ENCODE measurements at regions not wholly inside any gene's neighbourhood (a gene's known extent, or its start where the extent isn't known, plus 50 kb on each side); places are given as distances from the start of the nearest gene placed in this dataset.

DNA sequence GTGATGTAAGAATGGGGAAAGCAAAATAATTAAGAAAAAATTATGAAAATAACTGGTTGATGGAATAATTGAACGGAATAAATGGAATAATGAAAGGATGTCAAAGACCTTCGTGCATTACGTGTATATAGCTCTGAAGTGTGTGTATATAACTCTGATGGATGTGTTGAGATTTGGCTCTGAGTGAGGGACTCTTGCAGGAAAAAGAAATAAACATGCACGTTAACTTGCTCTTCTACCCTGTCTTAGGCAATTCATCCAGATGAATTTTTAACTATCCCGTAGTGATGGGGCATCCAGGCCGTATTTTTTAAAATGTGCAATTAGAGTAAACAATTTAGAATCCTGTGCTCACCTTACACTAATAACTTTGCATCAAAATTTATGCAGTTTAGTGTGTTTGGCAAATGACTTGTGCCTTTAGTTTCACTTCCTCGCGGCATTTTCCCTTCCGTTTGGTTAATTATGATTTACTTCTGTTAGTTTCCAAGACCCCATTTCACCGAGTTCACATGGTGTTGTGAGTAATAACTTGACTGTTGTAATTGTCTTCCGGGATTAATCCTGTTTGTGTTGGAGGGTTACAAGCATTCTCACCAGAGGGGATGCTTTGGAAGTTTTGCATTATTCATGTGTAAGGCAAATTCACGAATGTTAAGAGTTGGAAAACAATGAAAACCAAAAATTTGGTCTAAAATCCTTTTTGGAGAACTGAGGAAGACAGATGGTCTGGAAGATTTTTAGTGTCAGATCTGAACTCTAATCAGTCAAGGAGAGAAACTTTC lies 256.5 kb upstream of the FAT1 start:
- Histone ChIP-seq H3K36me3 (no peaks in the 10 kb centered on the region), H3K9me3 (no peaks in the 10 kb centered on the region), H3K4me1 (peaks cover 0 to 13% (median 0%) of the 10 kb centered on the region in 3 donors), H3K4me3 (peak overlapping the region in 1 of 2 donors; percentile 0), H3K27me3 (no peaks in the 10 kb centered on the region), H3K27ac (no peak overlapping the region)
- TF ChIP-seq POLR2A (IDR thresholded peaks at IDR 0.05) (no peak), EP300 (IDR thresholded peaks at IDR 0.05) (no peak), POLR2AphosphoS5 (IDR thresholded peaks at IDR 0.05) (no peak)
- TF ChIP-seq, protein P1, sequence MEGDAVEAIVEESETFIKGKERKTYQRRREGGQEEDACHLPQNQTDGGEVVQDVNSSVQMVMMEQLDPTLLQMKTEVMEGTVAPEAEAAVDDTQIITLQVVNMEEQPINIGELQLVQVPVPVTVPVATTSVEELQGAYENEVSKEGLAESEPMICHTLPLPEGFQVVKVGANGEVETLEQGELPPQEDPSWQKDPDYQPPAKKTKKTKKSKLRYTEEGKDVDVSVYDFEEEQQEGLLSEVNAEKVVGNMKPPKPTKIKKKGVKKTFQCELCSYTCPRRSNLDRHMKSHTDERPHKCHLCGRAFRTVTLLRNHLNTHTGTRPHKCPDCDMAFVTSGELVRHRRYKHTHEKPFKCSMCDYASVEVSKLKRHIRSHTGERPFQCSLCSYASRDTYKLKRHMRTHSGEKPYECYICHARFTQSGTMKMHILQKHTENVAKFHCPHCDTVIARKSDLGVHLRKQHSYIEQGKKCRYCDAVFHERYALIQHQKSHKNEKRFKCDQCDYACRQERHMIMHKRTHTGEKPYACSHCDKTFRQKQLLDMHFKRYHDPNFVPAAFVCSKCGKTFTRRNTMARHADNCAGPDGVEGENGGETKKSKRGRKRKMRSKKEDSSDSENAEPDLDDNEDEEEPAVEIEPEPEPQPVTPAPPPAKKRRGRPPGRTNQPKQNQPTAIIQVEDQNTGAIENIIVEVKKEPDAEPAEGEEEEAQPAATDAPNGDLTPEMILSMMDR (IDR thresholded peaks at IDR 0.05): no peak
- 10 to 24% methylated on average over 12 of the region's 12 CpGs for WGBS, 2 donors (ENCODE audit: low coverage in 1 of 2)
- no peak for ATAC-seq

DNA sequence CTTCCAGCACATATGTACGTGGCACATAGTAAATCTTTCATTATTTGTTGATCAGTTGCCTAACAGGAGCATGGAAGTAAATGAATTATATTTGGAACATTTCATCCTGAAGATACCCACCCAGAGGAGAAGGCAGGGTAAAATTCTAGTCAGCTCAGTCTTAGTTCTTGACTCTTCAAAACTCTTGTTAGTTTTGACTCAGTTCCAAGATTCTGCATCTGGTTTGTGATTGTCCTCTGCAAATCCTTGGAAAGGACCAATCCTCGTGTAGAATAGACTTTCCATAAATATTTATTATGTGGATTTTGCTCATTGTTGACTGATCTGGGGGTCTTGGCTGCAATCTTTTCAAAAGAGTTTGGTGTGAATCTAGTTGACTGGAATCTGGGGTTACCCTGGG lies 257.5 kb upstream of the FAT1 start:
- H3K27me3 ChIP-seq: no peaks in the 10 kb centered on the region
- no peaks in the 10 kb centered on the region for H3K9me3 ChIP-seq
- H3K4me3 ChIP-seq: no peak overlapping the region
- H3K27ac ChIP-seq: no peak overlapping the region
- H3K36me3 ChIP-seq: no peaks in the 10 kb centered on the region
- WGBS, 2 donors (ENCODE audit: low coverage in 1 of 2): 63 to 72% methylated on average over 2 of the region's 2 CpGs
- ATAC-seq: no peak
- TF ChIP-seq EP300 (IDR thresholded peaks at IDR 0.05): no peak
- H3K4me1 ChIP-seq: peaks cover 0 to 13% (median 0%) of the 10 kb centered on the region in 3 donors

DNA sequence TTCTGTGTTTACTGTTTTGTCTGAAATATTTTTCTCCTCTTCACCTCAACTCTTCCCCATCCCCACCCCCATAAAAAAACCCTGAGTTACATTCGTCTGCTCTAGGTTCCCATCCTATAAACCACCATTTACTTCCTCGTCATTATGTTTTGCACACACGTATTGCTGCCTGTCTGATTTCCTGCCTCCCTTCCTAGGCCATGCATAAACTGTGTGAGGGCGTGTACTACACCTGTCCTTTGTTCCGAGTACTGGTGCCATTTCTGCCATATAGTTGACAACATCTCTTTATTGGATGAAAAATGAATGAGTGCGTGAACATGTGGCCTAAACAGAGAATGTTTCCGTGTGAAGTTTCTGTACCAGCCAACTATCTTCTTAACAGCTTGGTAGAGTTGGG lies 258.5 kb upstream of the FAT1 start:
- ATAC-seq: no peak
- Histone ChIP-seq H3K4me1 (peaks cover 0 to 13% (median 0%) of the 10 kb centered on the region in 3 donors), H3K27ac (no peak overlapping the region), H3K36me3 (no peaks in the 10 kb centered on the region), H3K4me3 (no peak overlapping the region), H3K27me3 (no peaks in the 10 kb centered on the region), H3K9me3 (no peaks in the 10 kb centered on the region)
- WGBS, 2 donors (ENCODE audit: low coverage in 1 of 2): 88 to 91% methylated on average over 5 to 7 of the region's 7 CpGs
- TF ChIP-seq, protein P1 (IDR thresholded peaks at IDR 0.05): no peak
- TF ChIP-seq POLR2A (IDR thresholded peaks at IDR 0.05) (no peak), EP300 (IDR thresholded peaks at IDR 0.05) (no peak), POLR2AphosphoS5 (IDR thresholded peaks at IDR 0.05) (no peak)

- TF ChIP-seq EP300 (IDR thresholded peaks at IDR 0.05) (no peak), POLR2AphosphoS5 (IDR thresholded peaks at IDR 0.05) (no peak), POLR2A (IDR thresholded peaks at IDR 0.05) (no peak)
- TF ChIP-seq, protein P1 (IDR thresholded peaks at IDR 0.05): no peak
- H3K27me3 ChIP-seq: no peaks in the 10 kb centered on the region
- no peak overlapping the region for H3K27ac ChIP-seq
- H3K4me3 ChIP-seq: no peak overlapping the region
- no peak for ATAC-seq
- WGBS, 2 donors (ENCODE audit: low coverage in 1 of 2): 81 to 91% methylated on average over 3 to 6 of the region's 7 CpGs
- peaks cover 0 to 13% (median 0%) of the 10 kb centered on the region in 3 donors for H3K4me1 ChIP-seq
- no peaks in the 10 kb centered on the region for H3K36me3 ChIP-seq
- no peaks in the 10 kb centered on the region for H3K9me3 ChIP-seq
Observed at GRCh38 chr4:186984105-186984644, 260.5 kb upstream of the FAT1 start.

- no peak overlapping the region for H3K27ac ChIP-seq
- H3K27me3 ChIP-seq: no peaks in the 10 kb centered on the region
- H3K4me1 ChIP-seq: no peaks in the 10 kb centered on the region
- WGBS, 2 donors (ENCODE audit: low coverage in 1 of 2): 47 to 48% methylated on average over 3 of the region's 3 CpGs
- H3K9me3 ChIP-seq: no peaks in the 10 kb centered on the region
- no peak overlapping the region for H3K4me3 ChIP-seq
- no peaks in the 10 kb centered on the region for H3K36me3 ChIP-seq
- no peak for ATAC-seq
- TF ChIP-seq POLR2AphosphoS5 (IDR thresholded peaks at IDR 0.05) (no peak), EP300 (IDR thresholded peaks at IDR 0.05) (no peak), POLR2A (IDR thresholded peaks at IDR 0.05) (no peak)
- TF ChIP-seq, protein P1 (IDR thresholded peaks at IDR 0.05): no peak
Observed at GRCh38 chr4:186999686-187000085, 276.0 kb upstream of the FAT1 start.

Data from gastroesophageal sphincter (tissue), 4 donors.